Lung (tissue), 11 donors: ENCODE measurements at regions not wholly inside any gene's neighbourhood (a gene's known extent, or its start where the extent isn't known, plus 50 kb on each side); places are given as distances from the start of the nearest gene placed in this dataset.

ENCODE experiments used
- ATAC-seq: fragments of 200-7000 bp; cut with Tn5 transposase; one replicate; pipeline ENCODE4 v1.9.1; 2020; ENCODE audit warnings: moderate number of reproducible peaks; ENCODE audit not compliant: insufficient read depth, low FRiP score
- DNase-seq, 3 donors: peaks; one replicate each; pipeline ENCODE4 v3.0.0-alpha.2; 2013 to 2017
- H3K27ac ChIP-seq, 2 donors: one replicate each; pipeline ENCODE4 v1.5.1; 2013; ENCODE audit warnings: mild to moderate bottlenecking in 2 of 2, moderate library complexity in 2 of 2, control low read depth in 1 of 2, inconsistent platforms in 1 of 2, low read depth in 1 of 2, low read length in 1 of 2
- H3K27me3 ChIP-seq, 3 donors: one replicate each; pipeline ENCODE4 v1.5.1; 2013; ENCODE audit warnings: low read length in 2 of 3; ENCODE audit not compliant: control insufficient read depth in 3 of 3, insufficient read depth in 3 of 3
- H3K36me3 ChIP-seq, 4 donors: one replicate each; pipeline ENCODE4 v1.5.1; 2013; ENCODE audit warnings: low read length in 4 of 4, mild to moderate bottlenecking in 1 of 4, moderate library complexity in 1 of 4; ENCODE audit not compliant: control insufficient read depth in 4 of 4, insufficient read depth in 4 of 4
- H3K4me1 ChIP-seq, 5 donors: one replicate each; pipeline ENCODE4 v1.5.1; 2013; ENCODE audit warnings: low read length in 5 of 5, mild to moderate bottlenecking in 2 of 5, moderate library complexity in 1 of 5; ENCODE audit not compliant: control insufficient read depth in 5 of 5, insufficient read depth in 5 of 5
- H3K4me3 ChIP-seq: one replicate; pipeline ENCODE4 v1.5.1; 2013; ENCODE audit warnings: mild to moderate bottlenecking, control low read depth, moderate library complexity
- H3K9ac ChIP-seq, 2 donors: one replicate each; pipeline ENCODE4 v1.5.1; 2013; ENCODE audit warnings: low read length in 2 of 2, control low read depth in 1 of 2; ENCODE audit not compliant: insufficient read depth in 1 of 2
- H3K9me3 ChIP-seq, 4 donors: one replicate each; pipeline ENCODE4 v1.5.1; 2013; ENCODE audit warnings: low read length in 3 of 4, mild to moderate bottlenecking in 1 of 4, moderate library complexity in 1 of 4; ENCODE audit not compliant: control insufficient read depth in 4 of 4, insufficient read depth in 3 of 4
- WGBS, 2 donors: extraction: QIAGEN DNeasy Blood & Tissue Kit; methylation state at CpG; one replicate each; pipeline ENCODE4 v1.1.7; 2013; 5-methylcytosine and 5-hydroxymethylcytosine counted together
- TF ChIP-seq, protein P1 (sequence below): IDR thresholded peaks from 2 replicates; pipeline ENCODE4 v1.5.1; 2012; ENCODE audit warnings: mild to moderate bottlenecking; ENCODE audit errors: control extremely low read depth, extremely low read depth
- donor health status: control.
- donor health status: control.
- donor health status: Bipolar disorder and iron deficiency.
- donor health status: healthy.
- donor health status: DM: yes; HTN: yes; CAD: no.

DNA sequence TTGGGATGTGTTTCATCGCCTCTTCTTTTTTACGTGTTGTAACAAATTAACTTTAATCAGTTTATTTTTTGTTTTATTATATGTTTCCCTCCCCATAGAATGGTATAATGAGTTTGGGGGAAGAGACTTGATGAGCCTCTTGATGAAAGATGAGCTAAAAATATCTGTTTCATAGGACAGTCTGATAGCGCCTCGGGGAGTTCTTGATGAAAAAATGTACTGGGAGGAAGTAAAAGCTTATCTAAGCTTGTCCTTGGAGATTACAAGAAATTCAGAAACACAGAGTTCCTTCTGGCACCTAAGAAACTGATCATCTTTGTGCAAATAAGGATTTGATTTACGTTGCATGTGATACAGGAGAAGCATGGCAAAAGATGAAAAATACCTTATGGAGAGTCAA, 350.2 kb upstream of the CDH8 start:
- 73 to 84% methylated on average over 5 of the region's 5 CpGs for WGBS, 2 donors

DNA sequence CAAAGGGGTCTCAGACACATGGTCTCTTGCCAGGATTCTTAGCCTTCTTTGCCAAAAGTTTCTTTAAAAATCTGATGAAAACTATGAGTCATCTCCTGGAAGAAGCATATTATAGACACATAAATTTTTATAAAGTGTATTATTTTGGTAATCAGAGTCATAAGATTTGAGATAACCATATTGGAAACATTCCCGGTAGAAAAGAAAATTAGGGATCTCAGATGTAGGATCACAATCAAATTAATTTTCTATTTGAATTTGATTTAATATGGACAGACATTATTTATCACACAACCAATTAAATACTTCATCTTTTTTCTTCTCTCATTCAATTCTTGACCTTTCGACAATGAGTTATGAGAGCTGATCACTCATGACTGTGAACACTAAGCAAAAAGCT, 347.7 kb upstream of the CDH8 start:
- ATAC-seq (no peak), DNase-seq (no peak)
- Histone ChIP-seq H3K27ac (no peak overlapping the region), H3K27me3 (no peaks in the 10 kb centered on the region), H3K9me3 (no peaks in the 10 kb centered on the region), H3K36me3 (no peaks in the 10 kb centered on the region), H3K4me1 (no peaks in the 10 kb centered on the region), H3K9ac (no peak overlapping the region), H3K4me3 (no peak overlapping the region)
- WGBS, 2 donors = 86 to 90% methylated on average over 2 of the region's 2 CpGs
- TF ChIP-seq, protein P1, sequence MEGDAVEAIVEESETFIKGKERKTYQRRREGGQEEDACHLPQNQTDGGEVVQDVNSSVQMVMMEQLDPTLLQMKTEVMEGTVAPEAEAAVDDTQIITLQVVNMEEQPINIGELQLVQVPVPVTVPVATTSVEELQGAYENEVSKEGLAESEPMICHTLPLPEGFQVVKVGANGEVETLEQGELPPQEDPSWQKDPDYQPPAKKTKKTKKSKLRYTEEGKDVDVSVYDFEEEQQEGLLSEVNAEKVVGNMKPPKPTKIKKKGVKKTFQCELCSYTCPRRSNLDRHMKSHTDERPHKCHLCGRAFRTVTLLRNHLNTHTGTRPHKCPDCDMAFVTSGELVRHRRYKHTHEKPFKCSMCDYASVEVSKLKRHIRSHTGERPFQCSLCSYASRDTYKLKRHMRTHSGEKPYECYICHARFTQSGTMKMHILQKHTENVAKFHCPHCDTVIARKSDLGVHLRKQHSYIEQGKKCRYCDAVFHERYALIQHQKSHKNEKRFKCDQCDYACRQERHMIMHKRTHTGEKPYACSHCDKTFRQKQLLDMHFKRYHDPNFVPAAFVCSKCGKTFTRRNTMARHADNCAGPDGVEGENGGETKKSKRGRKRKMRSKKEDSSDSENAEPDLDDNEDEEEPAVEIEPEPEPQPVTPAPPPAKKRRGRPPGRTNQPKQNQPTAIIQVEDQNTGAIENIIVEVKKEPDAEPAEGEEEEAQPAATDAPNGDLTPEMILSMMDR = no peak

More for the DNA sequence above, 350.2 kb upstream of the CDH8 start:
- no peak overlapping the region for H3K9ac ChIP-seq
- H3K4me1 ChIP-seq = no peaks in the 10 kb centered on the region
- ATAC-seq (no peak), DNase-seq (no peak)
- no peaks in the 10 kb centered on the region for H3K27me3 ChIP-seq
- no peaks in the 10 kb centered on the region for H3K9me3 ChIP-seq
- H3K36me3 ChIP-seq = no peaks in the 10 kb centered on the region
- H3K27ac ChIP-seq = no peak overlapping the region
- no peak overlapping the region for H3K4me3 ChIP-seq
- TF ChIP-seq, protein P1 = no peak

DNA sequence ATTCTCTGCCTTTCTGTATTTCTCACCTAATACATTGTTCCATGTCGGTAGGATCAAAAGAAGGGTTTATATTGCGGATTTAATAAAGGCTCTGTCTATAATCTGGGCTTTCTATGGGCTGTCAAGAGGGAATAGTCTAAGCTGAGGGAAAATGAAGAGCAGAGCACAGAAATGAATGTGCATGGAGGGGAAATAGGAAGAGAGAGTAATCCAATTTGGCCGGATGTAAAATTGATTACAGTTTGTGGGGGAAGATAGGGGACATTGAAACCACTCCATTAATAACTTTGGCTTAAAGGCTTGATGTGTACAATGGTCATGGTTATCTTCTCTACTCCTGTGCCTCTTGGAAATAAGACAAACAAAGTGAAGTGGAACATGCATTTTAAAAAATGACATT, 334.2 kb upstream of the CDH8 start:
- Histone ChIP-seq H3K9ac (no peak overlapping the region), H3K4me3 (no peak overlapping the region), H3K27me3 (no peaks in the 10 kb centered on the region), H3K4me1 (no peaks in the 10 kb centered on the region), H3K36me3 (no peaks in the 10 kb centered on the region), H3K27ac (no peak overlapping the region), H3K9me3 (no peaks in the 10 kb centered on the region)
- WGBS, 2 donors = 78 to 82% methylated on average over 3 of the region's 3 CpGs
- DNase-seq (no peak), ATAC-seq (no peak)
- TF ChIP-seq, protein P1 = no peak

DNA sequence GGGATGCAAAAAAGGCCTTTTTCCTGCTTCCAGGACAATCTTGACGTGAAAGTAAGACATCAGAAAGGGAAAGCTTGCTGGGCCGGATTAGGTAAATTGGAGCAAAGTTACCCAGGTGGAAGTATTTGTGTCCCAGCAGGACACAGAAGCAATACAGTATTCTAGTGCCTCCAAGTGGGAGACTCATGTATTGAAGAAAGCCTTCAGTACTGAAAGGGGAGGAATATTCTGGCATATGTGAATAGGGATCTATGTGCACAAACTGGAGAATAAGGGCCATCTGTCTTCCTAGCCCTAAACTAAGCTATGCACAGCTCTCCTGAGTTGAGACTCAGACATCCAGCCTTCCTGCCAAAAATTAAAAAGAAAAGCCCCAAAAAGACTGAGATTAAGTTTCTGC, 327.3 kb upstream of the CDH8 start:
- Histone ChIP-seq H3K9ac (no peak overlapping the region), H3K4me3 (no peak overlapping the region), H3K36me3 (no peaks in the 10 kb centered on the region), H3K27ac (no peak overlapping the region), H3K27me3 (no peaks in the 10 kb centered on the region), H3K9me3 (no peaks in the 10 kb centered on the region), H3K4me1 (no peaks in the 10 kb centered on the region)
- WGBS, 2 donors = 87 to 90% methylated on average over 2 of the region's 2 CpGs
- TF ChIP-seq, protein P1 = no peak
- DNase-seq = no peak
- ATAC-seq = no peak
